ENCODE measurements at regions not wholly inside any gene's neighbourhood (a gene's known extent, or its start where the extent isn't known, plus 50 kb on each side); places are given as distances from the start of the nearest gene placed in this dataset.
"Not testable (repeated sequence)": the region's sequence is repeated elsewhere in the genome, so short reads cannot be mapped to it uniquely, and the experiment has no call there.

- no peak for DNase-seq
- H3K4me3 ChIP-seq = no peak overlapping the region
- no peaks in the 10 kb centered on the region for H3K9me3 ChIP-seq
- no peak overlapping the region for H3K27ac ChIP-seq
- H3K27me3 ChIP-seq = no peaks in the 10 kb centered on the region
- H3K36me3 ChIP-seq = no peaks in the 10 kb centered on the region
- no peaks in the 10 kb centered on the region for H3K4me1 ChIP-seq
- no peak for TF ChIP-seq CTCF (IDR thresholded peaks at IDR 0.05)
- intact Hi-C loops (cut with DNase I) = no loop called here
- no peak for ATAC-seq
Observed at GRCh38 chr1:232732344-232732910, 72.8 kb upstream of the MAP10 start.

GRCh38 chr1:232737917-232738316 is 67.3 kb upstream of the MAP10 start:
- H3K9me3 ChIP-seq = no peaks in the 10 kb centered on the region
- H3K4me1 ChIP-seq = no peaks in the 10 kb centered on the region
- no peaks in the 10 kb centered on the region for H3K27me3 ChIP-seq
- ATAC-seq (no peak), DNase-seq (no peak)
- H3K4me3 ChIP-seq = no peak overlapping the region
- intact Hi-C loops (cut with DNase I) = no loop called here
- H3K36me3 ChIP-seq = no peaks in the 10 kb centered on the region
- no peak for TF ChIP-seq CTCF (IDR thresholded peaks at IDR 0.05)
- H3K27ac ChIP-seq = no peak overlapping the region

DNA sequence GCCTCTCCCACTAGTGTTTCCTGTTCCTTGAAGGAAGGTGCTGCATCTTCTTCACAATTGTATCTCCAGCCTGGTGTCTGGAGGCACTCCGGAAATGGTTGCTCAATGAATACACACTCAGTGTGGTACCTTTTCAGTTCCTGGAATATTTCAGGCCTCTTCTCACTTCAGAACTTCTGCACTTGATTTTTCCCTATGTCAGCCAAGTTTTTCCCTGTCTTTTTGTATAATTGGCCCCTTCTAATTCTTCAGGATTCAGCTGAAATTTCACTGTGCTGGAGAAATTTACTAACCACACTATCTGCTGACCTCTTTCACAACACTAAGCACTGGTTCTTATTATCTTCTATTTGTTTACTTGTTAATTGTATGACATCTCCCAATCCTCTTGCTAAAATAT is 61.2 kb upstream of the MAP10 start:
- no peak for TF ChIP-seq CTCF (IDR thresholded peaks at IDR 0.05)
- H3K4me1 ChIP-seq = no peaks in the 10 kb centered on the region
- H3K36me3 ChIP-seq = no peaks in the 10 kb centered on the region
- H3K9me3 ChIP-seq = peaks cover 0 to 21% of the 10 kb centered on the region in 2 donors
- no peaks in the 10 kb centered on the region for H3K27me3 ChIP-seq
- H3K27ac ChIP-seq = no peak overlapping the region
- no peak for DNase-seq
- intact Hi-C loops (cut with DNase I) = no loop called here
- H3K4me3 ChIP-seq = no peak overlapping the region
- no peak for ATAC-seq

DNA sequence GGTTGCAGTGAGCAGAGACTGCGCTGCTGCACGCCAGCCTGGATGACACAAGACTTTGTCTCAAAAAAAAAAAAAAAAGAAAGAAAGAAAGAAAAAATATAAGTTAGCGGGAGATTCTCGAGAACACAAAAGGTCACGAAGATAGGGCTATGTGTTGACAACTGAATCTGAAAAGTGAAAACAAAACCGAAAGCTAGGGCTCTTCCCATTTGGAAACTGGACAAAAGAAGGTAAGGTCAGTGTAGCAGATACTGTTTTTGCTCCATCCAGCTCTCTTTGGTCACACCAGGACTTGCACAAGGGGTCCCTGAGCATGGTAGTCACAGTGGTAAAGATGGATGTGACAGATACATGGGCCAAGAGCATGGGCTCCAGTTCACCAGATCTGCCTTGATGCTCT is 60.4 kb upstream of the MAP10 start:
- intact Hi-C loops (cut with DNase I) = no loop called here
- H3K27me3 ChIP-seq = no peaks in the 10 kb centered on the region
- no peak overlapping the region for H3K27ac ChIP-seq
- no peaks in the 10 kb centered on the region for H3K4me1 ChIP-seq
- ATAC-seq (no peak), DNase-seq (no peak)
- peaks cover 0 to 30% of the 10 kb centered on the region in 2 donors for H3K9me3 ChIP-seq
- no peaks in the 10 kb centered on the region for H3K36me3 ChIP-seq
- H3K4me3 ChIP-seq = no peak overlapping the region
- TF ChIP-seq CTCF (IDR thresholded peaks at IDR 0.05) = no peak

DNA sequence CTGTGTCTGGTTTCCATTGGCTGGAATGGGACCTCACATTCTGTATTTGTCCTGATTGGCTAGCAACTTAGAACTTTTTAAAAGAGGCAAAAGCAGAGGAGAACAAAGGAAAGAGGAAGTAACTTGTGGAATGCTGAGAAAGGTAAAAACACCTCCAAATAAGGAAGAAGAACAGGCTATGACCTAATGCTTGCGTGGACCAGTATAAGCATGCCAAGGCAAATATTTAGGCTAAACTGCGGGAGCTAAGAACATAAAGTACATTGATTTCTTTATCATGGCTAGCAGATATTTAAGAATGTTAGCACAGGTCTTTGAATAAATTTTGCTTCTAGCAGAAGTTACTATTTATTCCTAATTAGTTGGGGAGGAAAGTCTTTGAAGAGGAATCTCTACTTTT is 59.5 kb upstream of the MAP10 start:
- peaks cover 0 to 34% of the 10 kb centered on the region in 2 donors for H3K9me3 ChIP-seq
- H3K27me3 ChIP-seq; intact Hi-C loops (cut with DNase I); H3K4me3 ChIP-seq; H3K27ac ChIP-seq; ATAC-seq; DNase-seq; H3K4me1 ChIP-seq; H3K36me3 ChIP-seq: not testable (repeated sequence)

GRCh38 chr1:232748910-232749368 is 56.3 kb upstream of the MAP10 start:
- Histone ChIP-seq H3K27me3 (no peaks in the 10 kb centered on the region), H3K9me3 (peaks cover 0 to 34% of the 10 kb centered on the region in 2 donors), H3K4me1 (no peaks in the 10 kb centered on the region), H3K27ac (no peak overlapping the region), H3K4me3 (no peak overlapping the region), H3K36me3 (no peaks in the 10 kb centered on the region)
- no peak for TF ChIP-seq CTCF (IDR thresholded peaks at IDR 0.05)
- DNase-seq (no peak), ATAC-seq (no peak)
- intact Hi-C loops (cut with DNase I) = no loop called here
